Activated CD8-positive, alpha-beta T cell treated with anti-CD3 and anti-CD28 coated beads for 36 hours (primary cell): ENCODE measurements at regions not wholly inside any gene's neighbourhood (a gene's known extent, or its start where the extent isn't known, plus 50 kb on each side); places are given as distances from the start of the nearest gene placed in this dataset.

Experiments
- ATAC-seq: fragments of 200-7000 bp; cut with Tn5 transposase; one replicate; pipeline ENCODE4 v1.10.0; 2021; ENCODE audit warnings: mild to moderate bottlenecking, moderate library complexity
- CTCF ChIA-PET: fragments of 350-600 bp; sonication (Branson Sonifier 250); formaldehyde crosslinking; loops from one replicate; lab custom pipeline; 2021; ENCODE audit warnings: antibody characterized with exemption; lab: Charles Lee
- POLR2A ChIA-PET: fragments of 350-600 bp; sonication (Branson Sonifier 250); formaldehyde crosslinking; loops from one replicate; lab custom pipeline; 2021; ENCODE audit warnings: antibody characterized with exemption; lab: Charles Lee
- DNase-seq: peaks from one replicate; pipeline ENCODE4 v3.0.0-alpha.2; 2020
- H3K27ac Mint-ChIP-seq: one replicate; pipeline ENCODE4 v1.8.0; 2021; ENCODE audit warnings: mild to moderate bottlenecking, mixed read lengths
- H3K27me3 Mint-ChIP-seq: one replicate; pipeline ENCODE4 v1.8.0; 2021; ENCODE audit warnings: mixed read lengths
- H3K36me3 Mint-ChIP-seq: one replicate; pipeline ENCODE4 v1.8.0; 2021; ENCODE audit warnings: low read depth, mixed read lengths
- H3K4me1 Mint-ChIP-seq: one replicate; pipeline ENCODE4 v1.8.0; 2021; ENCODE audit warnings: low read depth, mixed read lengths
- H3K4me3 Mint-ChIP-seq: one replicate; pipeline ENCODE4 v1.8.0; 2021; ENCODE audit warnings: mild to moderate bottlenecking, moderate library complexity, mixed read lengths
- H3K9me3 Mint-ChIP-seq: one replicate; pipeline ENCODE4 v1.8.0; 2021; ENCODE audit warnings: mixed read lengths
- intact Hi-C: fragments of 100-400 bp; cut with micrococcal nuclease; formaldehyde crosslinking; loops from one replicate; pipeline ENCODE4 v1.10.0; 2022
- TF ChIP-seq, protein P1 (sequence below): fragments of 200-600 bp; IDR thresholded peaks from one replicate; pipeline ENCODE4 v1.8.0; 2022; ENCODE audit warnings: antibody characterized with exemption, mild to moderate bottlenecking

GRCh38 chr1:175818929-175819328, 75.5 kb upstream of the TNR start:
- no peaks in the 10 kb centered on the region for H3K36me3 Mint-ChIP-seq
- POLR2A ChIA-PET, result interaction anchor here (0.8 kb wide), 1 partner anchor 11 kb away, joined by 3 read pairs; no protein-coding TSS in a partner anchor
- CTCF ChIA-PET, result no interaction called here
- H3K4me3 Mint-ChIP-seq, result no peak overlapping the region
- intact Hi-C loops, result no loop called here
- no peaks in the 10 kb centered on the region for H3K9me3 Mint-ChIP-seq
- H3K27me3 Mint-ChIP-seq, result peaks cover 11% of the 10 kb centered on the region
- DNase-seq (no peak), ATAC-seq (no peak)
- H3K27ac Mint-ChIP-seq, result no peak overlapping the region
- no peaks in the 10 kb centered on the region for H3K4me1 Mint-ChIP-seq
- TF ChIP-seq, protein P1, sequence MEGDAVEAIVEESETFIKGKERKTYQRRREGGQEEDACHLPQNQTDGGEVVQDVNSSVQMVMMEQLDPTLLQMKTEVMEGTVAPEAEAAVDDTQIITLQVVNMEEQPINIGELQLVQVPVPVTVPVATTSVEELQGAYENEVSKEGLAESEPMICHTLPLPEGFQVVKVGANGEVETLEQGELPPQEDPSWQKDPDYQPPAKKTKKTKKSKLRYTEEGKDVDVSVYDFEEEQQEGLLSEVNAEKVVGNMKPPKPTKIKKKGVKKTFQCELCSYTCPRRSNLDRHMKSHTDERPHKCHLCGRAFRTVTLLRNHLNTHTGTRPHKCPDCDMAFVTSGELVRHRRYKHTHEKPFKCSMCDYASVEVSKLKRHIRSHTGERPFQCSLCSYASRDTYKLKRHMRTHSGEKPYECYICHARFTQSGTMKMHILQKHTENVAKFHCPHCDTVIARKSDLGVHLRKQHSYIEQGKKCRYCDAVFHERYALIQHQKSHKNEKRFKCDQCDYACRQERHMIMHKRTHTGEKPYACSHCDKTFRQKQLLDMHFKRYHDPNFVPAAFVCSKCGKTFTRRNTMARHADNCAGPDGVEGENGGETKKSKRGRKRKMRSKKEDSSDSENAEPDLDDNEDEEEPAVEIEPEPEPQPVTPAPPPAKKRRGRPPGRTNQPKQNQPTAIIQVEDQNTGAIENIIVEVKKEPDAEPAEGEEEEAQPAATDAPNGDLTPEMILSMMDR, result no peak

GRCh38 chr1:175817445-175817844, 74.0 kb upstream of the TNR start:
- no peak overlapping the region for H3K27ac Mint-ChIP-seq
- no peaks in the 10 kb centered on the region for H3K4me1 Mint-ChIP-seq
- ChIA-PET CTCF (interaction anchor here (0.8 kb wide), 1 partner anchor 257 kb away, joined by 3 read pairs; no protein-coding TSS in a partner anchor), POLR2A (interaction anchor here (1.6 kb wide), 1 partner anchor 14 kb away, joined by 4 read pairs; no protein-coding TSS in a partner anchor)
- H3K4me3 Mint-ChIP-seq, result no peak overlapping the region
- ATAC-seq (no peak), DNase-seq (no peak)
- TF ChIP-seq, protein P1, result no peak
- no peaks in the 10 kb centered on the region for H3K36me3 Mint-ChIP-seq
- no peaks in the 10 kb centered on the region for H3K9me3 Mint-ChIP-seq
- intact Hi-C loops, result no loop called here
- H3K27me3 Mint-ChIP-seq, result peaks cover 11% of the 10 kb centered on the region

DNA sequence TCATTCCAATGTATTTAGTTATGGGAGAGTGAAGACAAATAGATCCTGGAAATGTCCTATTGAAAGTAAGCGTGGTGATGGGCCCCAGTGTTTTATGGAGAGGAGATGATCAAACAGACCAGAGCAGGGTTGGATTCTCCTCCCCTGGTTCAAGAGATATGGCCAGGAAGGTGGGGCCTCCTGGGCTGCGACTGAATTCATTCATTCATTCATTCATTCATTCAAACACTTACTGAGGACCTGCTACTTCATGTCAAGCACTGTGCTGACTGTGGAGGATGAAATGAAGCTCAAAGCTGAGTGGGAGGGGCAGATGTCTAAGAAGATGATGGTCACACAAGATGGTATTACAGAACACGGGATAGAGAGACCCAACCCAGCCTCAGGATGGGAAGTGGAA, 71.5 kb upstream of the TNR start:
- peaks cover 13% of the 10 kb centered on the region for H3K27me3 Mint-ChIP-seq
- H3K4me1 Mint-ChIP-seq, result no peaks in the 10 kb centered on the region
- intact Hi-C loops, result no loop called here
- no peak overlapping the region for H3K4me3 Mint-ChIP-seq
- no peak overlapping the region for H3K27ac Mint-ChIP-seq
- TF ChIP-seq, protein P1, result no peak
- ChIA-PET CTCF (interaction anchor here (1.8 kb wide), 1 partner anchor 10 kb away, joined by 8 read pairs; no protein-coding TSS in a partner anchor), POLR2A (no interaction called here)
- no peak for DNase-seq
- no peak for ATAC-seq
- H3K36me3 Mint-ChIP-seq, result no peaks in the 10 kb centered on the region
- H3K9me3 Mint-ChIP-seq, result no peaks in the 10 kb centered on the region

DNA sequence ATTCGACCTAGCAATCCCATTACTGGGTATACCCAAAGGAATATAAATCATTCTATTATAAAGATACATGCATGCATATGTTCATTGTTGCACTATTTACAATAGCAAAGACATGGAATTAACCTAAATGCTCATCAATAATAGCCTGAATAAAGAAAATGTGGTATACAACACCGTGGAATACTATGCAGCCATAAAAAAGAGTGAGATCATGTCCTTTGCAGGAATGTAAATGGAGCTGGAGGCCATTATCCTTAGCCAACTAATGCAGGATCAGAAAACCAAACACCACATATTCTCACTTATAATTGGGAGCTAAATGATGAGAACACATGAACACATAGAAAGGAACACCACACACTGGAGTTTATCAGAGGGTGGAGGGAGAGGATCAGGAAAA, 69.5 kb upstream of the TNR start:
- no peak for ATAC-seq
- H3K36me3 Mint-ChIP-seq, result no peaks in the 10 kb centered on the region
- ChIA-PET POLR2A (no interaction called here), CTCF (no interaction called here)
- intact Hi-C loops, result no loop called here
- TF ChIP-seq, protein P1, result no peak
- H3K4me3 Mint-ChIP-seq, result no peak overlapping the region
- no peaks in the 10 kb centered on the region for H3K9me3 Mint-ChIP-seq
- peaks cover 13% of the 10 kb centered on the region for H3K27me3 Mint-ChIP-seq
- no peak overlapping the region for H3K27ac Mint-ChIP-seq
- DNase-seq, result no peak
- no peaks in the 10 kb centered on the region for H3K4me1 Mint-ChIP-seq

- Mint-ChIP-seq H3K4me3 (no peak overlapping the region), H3K27me3 (peaks cover 13% of the 10 kb centered on the region), H3K27ac (no peak overlapping the region), H3K9me3 (no peaks in the 10 kb centered on the region), H3K4me1 (no peaks in the 10 kb centered on the region), H3K36me3 (no peaks in the 10 kb centered on the region)
- ATAC-seq (no peak), DNase-seq (no peak)
- TF ChIP-seq, protein P1, result no peak
- ChIA-PET POLR2A (no interaction called here), CTCF (no interaction called here)
- intact Hi-C loops, result no loop called here
These were observed 66.9 kb upstream of the TNR start for GRCh38 chr1:175810305-175810704.
